Tibial nerve (tissue), 1 donor: ENCODE measurements at regions not wholly inside any gene's neighbourhood (a gene's known extent, or its start where the extent isn't known, plus 50 kb on each side); places are given as distances from the start of the nearest gene placed in this dataset. TPM values are rescaled to one million over a fixed set of nuclear protein-coding genes. Genes with fewer than 3 reads are reported as not detected.

Source experiments
- small RNA-seq: library from RNA; depleted of rRNA; stranded (forward); fragments of <200 nt; gene quantifications from one replicate; pipeline ENCODE3, GENCODE V24; 2016

Small RNAs in the stretch of these regions (small RNA-seq; reads per million reads assigned to genes)
- not detected for gene RNU6-17P
